ENCODE measurements at regions not wholly inside any gene's neighbourhood (a gene's known extent, or its start where the extent isn't known, plus 50 kb on each side); places are given as distances from the start of the nearest gene placed in this dataset.
"Not testable (repeated sequence)": the region's sequence is repeated elsewhere in the genome, so short reads cannot be mapped to it uniquely, and the experiment has no call there.

- TF ChIP-seq, protein P1, sequence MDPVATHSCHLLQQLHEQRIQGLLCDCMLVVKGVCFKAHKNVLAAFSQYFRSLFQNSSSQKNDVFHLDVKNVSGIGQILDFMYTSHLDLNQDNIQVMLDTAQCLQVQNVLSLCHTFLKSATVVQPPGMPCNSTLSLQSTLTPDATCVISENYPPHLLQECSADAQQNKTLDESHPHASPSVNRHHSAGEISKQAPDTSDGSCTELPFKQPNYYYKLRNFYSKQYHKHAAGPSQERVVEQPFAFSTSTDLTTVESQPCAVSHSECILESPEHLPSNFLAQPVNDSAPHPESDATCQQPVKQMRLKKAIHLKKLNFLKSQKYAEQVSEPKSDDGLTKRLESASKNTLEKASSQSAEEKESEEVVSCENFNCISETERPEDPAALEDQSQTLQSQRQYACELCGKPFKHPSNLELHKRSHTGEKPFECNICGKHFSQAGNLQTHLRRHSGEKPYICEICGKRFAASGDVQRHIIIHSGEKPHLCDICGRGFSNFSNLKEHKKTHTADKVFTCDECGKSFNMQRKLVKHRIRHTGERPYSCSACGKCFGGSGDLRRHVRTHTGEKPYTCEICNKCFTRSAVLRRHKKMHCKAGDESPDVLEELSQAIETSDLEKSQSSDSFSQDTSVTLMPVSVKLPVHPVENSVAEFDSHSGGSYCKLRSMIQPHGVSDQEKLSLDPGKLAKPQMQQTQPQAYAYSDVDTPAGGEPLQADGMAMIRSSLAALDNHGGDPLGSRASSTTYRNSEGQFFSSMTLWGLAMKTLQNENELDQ (tag by site-specific recombination; IDR thresholded peaks at IDR 0.05; ENCODE audit: low read depth), result no peak
- TF ChIP-seq BCL11B (tag by site-specific recombination; IDR thresholded peaks at IDR 0.05; ENCODE audit: low read depth) (no peak), ELK4 (IDR thresholded peaks at IDR 0.05; ENCODE audit: borderline replicate concordance, low read depth, low read length) (no peak), ZNF843 (tag by site-specific recombination; IDR thresholded peaks at IDR 0.05) (no peak)
These were observed 117.3 kb upstream of the NUDT12 start (continued) for GRCh38 chr5:103679873-103680272.

- CTCF ChIA-PET, POLR2A ChIA-PET: not testable (repeated sequence)
These were observed 113.6 kb upstream of the NUDT12 start for GRCh38 chr5:103676198-103676597.

GRCh38 chr5:103674739-103675138 lies 112.2 kb upstream of the NUDT12 start:
- no peak overlapping the region for H3K4me3 ChIP-seq (ENCODE audit: low read depth, low read length)
- H3K36me3 ChIP-seq (ENCODE audit: control insufficient read depth in 2 of 2, insufficient read depth in 1 of 2, low read length in 2 of 2), result no peaks in the 10 kb centered on the region
- H3K9me3 ChIP-seq (ENCODE audit: control insufficient read depth, insufficient read depth, low read depth, low read length), result no peaks in the 10 kb centered on the region
- POLR2A ChIA-PET, result no interaction called here
- TF ChIP-seq YY2 (tag by site-specific recombination; IDR thresholded peaks at IDR 0.05), result no peak
- no peak for TF ChIP-seq GFI1B (tag by site-specific recombination; IDR thresholded peaks at IDR 0.05)
- TF ChIP-seq ZNF239 (tag by site-specific recombination; IDR thresholded peaks at IDR 0.05), result no peak
- no peak for TF ChIP-seq ZNF658 (tag by site-specific recombination; IDR thresholded peaks at IDR 0.05)
- TF ChIP-seq, protein P2, sequence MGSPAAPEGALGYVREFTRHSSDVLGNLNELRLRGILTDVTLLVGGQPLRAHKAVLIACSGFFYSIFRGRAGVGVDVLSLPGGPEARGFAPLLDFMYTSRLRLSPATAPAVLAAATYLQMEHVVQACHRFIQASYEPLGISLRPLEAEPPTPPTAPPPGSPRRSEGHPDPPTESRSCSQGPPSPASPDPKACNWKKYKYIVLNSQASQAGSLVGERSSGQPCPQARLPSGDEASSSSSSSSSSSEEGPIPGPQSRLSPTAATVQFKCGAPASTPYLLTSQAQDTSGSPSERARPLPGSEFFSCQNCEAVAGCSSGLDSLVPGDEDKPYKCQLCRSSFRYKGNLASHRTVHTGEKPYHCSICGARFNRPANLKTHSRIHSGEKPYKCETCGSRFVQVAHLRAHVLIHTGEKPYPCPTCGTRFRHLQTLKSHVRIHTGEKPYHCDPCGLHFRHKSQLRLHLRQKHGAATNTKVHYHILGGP (tag by site-specific recombination; IDR thresholded peaks at IDR 0.05), result no peak
- TF ChIP-seq ZNF629 (tag by site-specific recombination; IDR thresholded peaks at IDR 0.05), result no peak
- TF ChIP-seq ZNF792 (tag by site-specific recombination; IDR thresholded peaks at IDR 0.05), result no peak
- TF ChIP-seq ZNF404 (tag by site-specific recombination; IDR thresholded peaks at IDR 0.05), result no peak
- CTCF ChIA-PET, result no interaction called here
- H3K4me1 ChIP-seq (ENCODE audit: control insufficient read depth, insufficient read depth, low read length), result no peaks in the 10 kb centered on the region
- no peak overlapping the region for H3K27ac ChIP-seq (ENCODE audit: extremely low read depth, low read depth, low read length)

More at GRCh38 chr5:103676198-103676597, 113.6 kb upstream of the NUDT12 start:
- H3K4me1 ChIP-seq (ENCODE audit: control insufficient read depth, insufficient read depth, low read length); H3K9me3 ChIP-seq (ENCODE audit: control insufficient read depth, insufficient read depth, low read depth, low read length); H3K36me3 ChIP-seq (ENCODE audit: control insufficient read depth in 2 of 2, insufficient read depth in 1 of 2, low read length in 2 of 2); H3K4me3 ChIP-seq (ENCODE audit: low read depth, low read length); H3K27ac ChIP-seq (ENCODE audit: extremely low read depth, low read depth, low read length): not testable (repeated sequence)

DNA sequence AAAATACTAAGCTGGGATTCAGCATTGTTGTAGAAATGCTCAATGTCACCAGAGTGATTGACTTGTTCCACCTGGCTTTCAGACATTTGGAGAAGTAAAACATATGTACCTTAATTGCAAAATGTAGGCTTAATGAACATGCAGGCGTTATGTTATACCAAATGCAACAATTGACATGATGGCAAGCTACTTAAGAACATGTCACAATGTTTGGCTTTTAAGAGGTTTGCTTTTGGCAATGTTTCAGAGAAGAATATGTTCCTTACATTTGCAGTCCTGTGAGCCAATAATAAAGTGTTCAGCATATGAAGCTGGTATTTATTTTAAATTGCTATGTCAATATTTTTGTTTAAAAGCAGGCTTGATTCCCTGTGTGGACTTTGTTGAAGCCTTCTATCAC lies 111.7 kb upstream of the NUDT12 start:
- Histone ChIP-seq H3K4me1 (ENCODE audit: control insufficient read depth, insufficient read depth, low read length) (no peaks in the 10 kb centered on the region), H3K36me3 (ENCODE audit: control insufficient read depth in 2 of 2, insufficient read depth in 1 of 2, low read length in 2 of 2) (no peaks in the 10 kb centered on the region), H3K9me3 (ENCODE audit: control insufficient read depth, insufficient read depth, low read depth, low read length) (no peaks in the 10 kb centered on the region), H3K27ac (ENCODE audit: extremely low read depth, low read depth, low read length) (no peak overlapping the region), H3K4me3 (ENCODE audit: low read depth, low read length) (no peak overlapping the region)
- CTCF ChIA-PET, result no interaction called here
- POLR2A ChIA-PET, result no interaction called here
- no peak for TF ChIP-seq HOXD13 (CRISPR knock-in tag; IDR thresholded peaks at IDR 0.05; ENCODE audit: borderline replicate concordance)

DNA sequence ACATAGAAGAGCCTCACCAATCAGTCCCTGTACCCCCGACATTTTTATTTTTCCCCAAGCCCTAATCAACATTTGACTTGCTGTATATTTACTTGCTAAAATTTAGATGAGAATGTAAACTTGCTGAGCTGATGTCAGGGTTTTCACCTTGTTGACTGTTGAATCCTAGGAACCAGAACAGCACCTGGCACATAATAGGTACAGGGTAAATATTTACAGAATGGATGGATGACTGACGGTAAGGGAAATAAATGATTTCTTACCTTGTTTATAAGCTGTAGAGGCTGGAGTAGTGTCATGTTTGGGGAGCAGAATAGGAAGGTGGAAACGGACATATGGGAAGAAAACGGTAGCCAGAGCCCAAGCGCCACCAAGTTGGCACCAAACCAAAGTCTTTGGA lies 107.0 kb upstream of the NUDT12 start:
- no peak for TF ChIP-seq GLIS2 (tag by site-specific recombination; IDR thresholded peaks at IDR 0.05)
- TF ChIP-seq ZNF626 (tag by site-specific recombination; IDR thresholded peaks at IDR 0.05), result no peak
- no peak for TF ChIP-seq ZNF529 (tag by site-specific recombination; IDR thresholded peaks at IDR 0.05; ENCODE audit: insufficient replicate concordance)
- no peak for TF ChIP-seq ZNF426 (tag by site-specific recombination; IDR thresholded peaks at IDR 0.05)
- TF ChIP-seq ZBTB1 (tag by site-specific recombination; IDR thresholded peaks at IDR 0.05), result no peak
- Histone ChIP-seq H3K9me3 (ENCODE audit: control insufficient read depth, insufficient read depth, low read depth, low read length) (no peaks in the 10 kb centered on the region), H3K27ac (ENCODE audit: extremely low read depth, low read depth, low read length) (no peak overlapping the region), H3K4me3 (ENCODE audit: low read depth, low read length) (no peak overlapping the region), H3K36me3 (ENCODE audit: control insufficient read depth in 2 of 2, insufficient read depth in 1 of 2, low read length in 2 of 2) (no peaks in the 10 kb centered on the region), H3K4me1 (ENCODE audit: control insufficient read depth, insufficient read depth, low read length) (no peaks in the 10 kb centered on the region; the same call in 1 of the 2 replicates)
- POLR2A ChIA-PET, result no interaction called here
- CTCF ChIA-PET, result no interaction called here

All from HEK293 (cell line).